DOHH2 (cell line): ENCODE measurements at regions not wholly inside any gene's neighbourhood (a gene's known extent, or its start where the extent isn't known, plus 50 kb on each side); places are given as distances from the start of the nearest gene placed in this dataset.

Experiments used
- H3F3A ChIP-seq: fragments of 200-600 bp; sonication (generic), shearing (Covaris generic); 2 replicates; pipeline ENCODE4 v1.6.0; 2016; ENCODE audit warnings: antibody characterized with exemption, mild to moderate bottlenecking; ENCODE audit not compliant: control insufficient read depth, insufficient read depth
- H3K27ac ChIP-seq: fragments of 200-600 bp; sonication (generic); 2 replicates; pipeline ENCODE4 v1.5.1; 2014; ENCODE audit warnings: low read depth, mild to moderate bottlenecking, low read length, moderate library complexity
- H3K27me3 ChIP-seq: fragments of 200-600 bp; sonication (generic); 2 replicates; pipeline ENCODE4 v1.6.1; 2014; ENCODE audit warnings: mild to moderate bottlenecking, low read length, mixed read lengths; ENCODE audit not compliant: control insufficient read depth
- H3K36me3 ChIP-seq: fragments of 200-600 bp; sonication (generic); 2 replicates; pipeline ENCODE4 v1.6.1; 2014; ENCODE audit warnings: mild to moderate bottlenecking, low read length, moderate library complexity, mixed read lengths; ENCODE audit not compliant: control insufficient read depth
- H3K4me1 ChIP-seq: fragments of 200-600 bp; sonication (generic); 2 replicates; pipeline ENCODE4 v1.6.1; 2014; ENCODE audit warnings: mild to moderate bottlenecking, low read length, mixed read lengths; ENCODE audit not compliant: control insufficient read depth
- H3K4me2 ChIP-seq: fragments of 200-600 bp; sonication (generic); 2 replicates; pipeline ENCODE4 v1.6.0; 2014; ENCODE audit warnings: mild to moderate bottlenecking, low read length, moderate library complexity
- H3K4me3 ChIP-seq: fragments of 200-600 bp; sonication (generic); 2 replicates; pipeline ENCODE4 v1.5.1; 2014; ENCODE audit warnings: mild to moderate bottlenecking, low read length, mixed read lengths
- H3K79me2 ChIP-seq: fragments of 200-600 bp; sonication (generic); 2 replicates; pipeline ENCODE4 v1.6.1; 2014; ENCODE audit warnings: mild to moderate bottlenecking, low read length, mixed read lengths; ENCODE audit not compliant: control insufficient read depth
- H3K9me2 ChIP-seq: fragments of 200-600 bp; sonication (generic); replicated peaks from 2 replicates; pipeline ENCODE4 v1.6.1; 2014; ENCODE audit warnings: mild to moderate bottlenecking, low read length, mixed read lengths; ENCODE audit not compliant: control insufficient read depth
- H3K9me3 ChIP-seq: fragments of 200-600 bp; sonication (generic); 2 replicates; pipeline ENCODE4 v1.6.1; 2014; ENCODE audit warnings: antibody characterized with exemption, low read length, mixed read lengths; ENCODE audit not compliant: control insufficient read depth, insufficient read depth
- H4K20me1 ChIP-seq: fragments of 200-600 bp; sonication (generic); 2 replicates; pipeline ENCODE4 v1.6.0; 2014; ENCODE audit warnings: low read depth, mild to moderate bottlenecking, antibody characterized with exemption, low read length, moderate library complexity; ENCODE audit not compliant: control insufficient read depth, insufficient read depth
- EZH2phosphoT487 ChIP-seq: fragments of 200-600 bp; sonication (generic); IDR thresholded peaks from 2 replicates; pipeline ENCODE4 v1.6.1; 2017; ENCODE audit warnings: borderline replicate concordance, mild to moderate bottlenecking, antibody characterized with exemption, low read length, moderate library complexity, mixed read lengths
- TF ChIP-seq, protein P1 (sequence below): fragments of 200-600 bp; sonication (generic); IDR thresholded peaks from one replicate; pipeline ENCODE4 v1.5.1; 2014; ENCODE audit warnings: antibody characterized with exemption, mild to moderate bottlenecking, low read depth, low read length; ENCODE audit not compliant: poor library complexity, severe bottlenecking

DNA sequence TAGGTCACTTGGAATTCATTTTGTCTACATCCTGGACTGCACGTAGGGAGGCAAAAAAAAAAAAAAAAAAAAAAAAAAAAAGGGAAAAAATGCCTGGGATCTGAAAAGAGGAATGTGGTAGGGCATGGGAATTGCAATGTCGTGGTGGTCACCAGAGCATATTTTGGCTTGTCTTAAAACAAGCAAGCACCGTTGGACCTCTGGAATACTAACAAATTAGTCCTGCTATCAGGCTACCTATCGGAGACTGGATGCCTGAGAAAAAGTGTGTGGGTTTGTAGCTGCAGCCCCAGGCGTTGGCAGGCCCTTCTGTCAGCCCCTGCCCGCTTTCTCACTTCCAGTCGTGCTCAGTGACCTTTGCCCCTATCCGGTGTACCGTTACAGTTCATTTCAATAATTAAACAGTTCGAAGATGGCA is 588.5 kb upstream of the ZEB2 start:
- no peak overlapping the region for H3K27ac ChIP-seq
- no peak for TF ChIP-seq EZH2phosphoT487
- TF ChIP-seq, protein P1, sequence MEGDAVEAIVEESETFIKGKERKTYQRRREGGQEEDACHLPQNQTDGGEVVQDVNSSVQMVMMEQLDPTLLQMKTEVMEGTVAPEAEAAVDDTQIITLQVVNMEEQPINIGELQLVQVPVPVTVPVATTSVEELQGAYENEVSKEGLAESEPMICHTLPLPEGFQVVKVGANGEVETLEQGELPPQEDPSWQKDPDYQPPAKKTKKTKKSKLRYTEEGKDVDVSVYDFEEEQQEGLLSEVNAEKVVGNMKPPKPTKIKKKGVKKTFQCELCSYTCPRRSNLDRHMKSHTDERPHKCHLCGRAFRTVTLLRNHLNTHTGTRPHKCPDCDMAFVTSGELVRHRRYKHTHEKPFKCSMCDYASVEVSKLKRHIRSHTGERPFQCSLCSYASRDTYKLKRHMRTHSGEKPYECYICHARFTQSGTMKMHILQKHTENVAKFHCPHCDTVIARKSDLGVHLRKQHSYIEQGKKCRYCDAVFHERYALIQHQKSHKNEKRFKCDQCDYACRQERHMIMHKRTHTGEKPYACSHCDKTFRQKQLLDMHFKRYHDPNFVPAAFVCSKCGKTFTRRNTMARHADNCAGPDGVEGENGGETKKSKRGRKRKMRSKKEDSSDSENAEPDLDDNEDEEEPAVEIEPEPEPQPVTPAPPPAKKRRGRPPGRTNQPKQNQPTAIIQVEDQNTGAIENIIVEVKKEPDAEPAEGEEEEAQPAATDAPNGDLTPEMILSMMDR, result no peak
- H3K9me3 ChIP-seq, result 0 out of 2 replicates have a peak, but pooled peaks cover 4% of the 10 kb centered on the region
- no peaks in the 10 kb centered on the region for H3K36me3 ChIP-seq
- H3K9me2 ChIP-seq, result no peaks in the 10 kb centered on the region
- H3K4me1 ChIP-seq, result no peaks in the 10 kb centered on the region
- H3K4me2 ChIP-seq, result no peak overlapping the region
- no peaks in the 10 kb centered on the region for H3K27me3 ChIP-seq
- no peak overlapping the region for H3K4me3 ChIP-seq
- H3F3A ChIP-seq, result no peaks in the 10 kb centered on the region
- H3K79me2 ChIP-seq, result no peaks in the 10 kb centered on the region
- H4K20me1 ChIP-seq, result no peaks in the 10 kb centered on the region

DNA sequence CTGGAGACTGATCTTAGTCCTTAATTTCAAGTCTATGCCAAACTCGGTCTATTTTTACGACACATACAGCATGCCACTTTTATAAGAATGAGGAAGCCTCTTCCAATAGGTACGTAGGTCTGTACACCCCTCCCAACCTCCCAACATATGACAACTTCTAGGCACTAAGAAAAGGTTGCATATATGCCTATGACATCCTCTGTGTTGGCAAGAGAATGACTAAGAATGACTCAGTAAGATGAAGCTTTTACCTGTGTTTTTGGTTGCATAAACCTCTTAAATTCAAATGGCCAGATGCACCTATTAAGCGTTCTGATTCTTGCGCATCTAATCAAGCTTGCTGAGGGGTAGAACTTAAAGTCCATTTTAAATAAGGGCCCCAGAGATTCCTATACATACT is 586.4 kb upstream of the ZEB2 start:
- Histone ChIP-seq H3F3A (no peaks in the 10 kb centered on the region), H4K20me1 (no peaks in the 10 kb centered on the region), H3K4me1 (no peaks in the 10 kb centered on the region), H3K4me2 (no peak overlapping the region), H3K36me3 (no peaks in the 10 kb centered on the region), H3K9me3 (0 out of 2 replicates have a peak, but pooled peaks cover 4% of the 10 kb centered on the region), H3K79me2 (no peaks in the 10 kb centered on the region), H3K27me3 (no peaks in the 10 kb centered on the region), H3K4me3 (no peak overlapping the region), H3K9me2 (no peaks in the 10 kb centered on the region), H3K27ac (no peak overlapping the region)
- no peak for TF ChIP-seq EZH2phosphoT487
- TF ChIP-seq, protein P1, result no peak

DNA sequence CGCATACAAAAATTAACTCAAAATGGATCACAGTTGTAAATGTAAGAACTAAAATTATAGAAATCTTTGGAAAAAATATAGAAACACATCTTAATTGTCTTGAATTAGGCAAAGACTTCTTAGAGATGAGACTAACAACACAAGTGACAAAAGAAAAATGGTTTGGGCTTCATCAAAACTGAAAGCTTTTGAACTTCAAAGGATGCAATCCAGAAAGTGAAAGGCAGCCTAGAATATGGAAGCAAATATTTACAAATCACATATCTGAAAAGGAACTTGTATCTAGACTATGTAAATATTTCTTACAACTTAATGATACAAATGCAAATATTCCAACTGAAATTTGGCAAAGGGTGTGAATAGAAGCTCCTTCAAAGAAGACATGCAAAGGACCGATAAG is 582.8 kb upstream of the ZEB2 start:
- Histone ChIP-seq H3K27ac (no peak overlapping the region), H3K4me1 (no peaks in the 10 kb centered on the region), H3K4me2 (no peak overlapping the region), H4K20me1 (no peaks in the 10 kb centered on the region), H3K4me3 (no peak overlapping the region), H3K9me3 (no peaks in the 10 kb centered on the region), H3K27me3 (no peaks in the 10 kb centered on the region), H3K79me2 (no peaks in the 10 kb centered on the region), H3F3A (no peaks in the 10 kb centered on the region), H3K36me3 (no peaks in the 10 kb centered on the region), H3K9me2 (no peaks in the 10 kb centered on the region)
- no peak for TF ChIP-seq EZH2phosphoT487
- TF ChIP-seq, protein P1, result no peak

DNA sequence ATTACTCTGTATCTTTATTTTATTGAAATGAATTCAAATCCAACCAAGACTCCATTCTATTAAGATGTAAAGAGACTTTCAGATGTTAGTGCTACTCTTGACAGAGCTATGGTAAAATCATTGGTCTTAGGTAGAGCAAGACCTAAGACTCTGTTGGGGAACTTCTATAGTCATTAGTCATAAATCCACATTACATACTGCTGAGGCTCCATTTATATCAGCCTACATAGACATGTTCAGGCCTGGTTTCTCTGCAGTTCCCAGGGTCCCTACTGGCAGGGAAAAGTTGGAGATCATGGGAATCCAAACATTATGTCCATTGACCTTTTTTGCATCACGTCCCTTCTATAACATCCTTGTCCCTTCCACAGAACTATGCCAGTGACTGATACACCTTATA is 580.4 kb upstream of the ZEB2 start:
- Histone ChIP-seq H3K9me2 (no peaks in the 10 kb centered on the region), H3K9me3 (no peaks in the 10 kb centered on the region), H3K27ac (no peak overlapping the region), H3F3A (no peaks in the 10 kb centered on the region), H3K4me2 (no peak overlapping the region), H4K20me1 (no peaks in the 10 kb centered on the region), H3K27me3 (no peaks in the 10 kb centered on the region), H3K36me3 (no peaks in the 10 kb centered on the region), H3K79me2 (no peaks in the 10 kb centered on the region), H3K4me3 (no peak overlapping the region), H3K4me1 (no peaks in the 10 kb centered on the region)
- TF ChIP-seq, protein P1, result no peak
- no peak for TF ChIP-seq EZH2phosphoT487
